ENCODE measurements at regions not wholly inside any gene's neighbourhood (a gene's known extent, or its start where the extent isn't known, plus 50 kb on each side); places are given as distances from the start of the nearest gene placed in this dataset.

DNA sequence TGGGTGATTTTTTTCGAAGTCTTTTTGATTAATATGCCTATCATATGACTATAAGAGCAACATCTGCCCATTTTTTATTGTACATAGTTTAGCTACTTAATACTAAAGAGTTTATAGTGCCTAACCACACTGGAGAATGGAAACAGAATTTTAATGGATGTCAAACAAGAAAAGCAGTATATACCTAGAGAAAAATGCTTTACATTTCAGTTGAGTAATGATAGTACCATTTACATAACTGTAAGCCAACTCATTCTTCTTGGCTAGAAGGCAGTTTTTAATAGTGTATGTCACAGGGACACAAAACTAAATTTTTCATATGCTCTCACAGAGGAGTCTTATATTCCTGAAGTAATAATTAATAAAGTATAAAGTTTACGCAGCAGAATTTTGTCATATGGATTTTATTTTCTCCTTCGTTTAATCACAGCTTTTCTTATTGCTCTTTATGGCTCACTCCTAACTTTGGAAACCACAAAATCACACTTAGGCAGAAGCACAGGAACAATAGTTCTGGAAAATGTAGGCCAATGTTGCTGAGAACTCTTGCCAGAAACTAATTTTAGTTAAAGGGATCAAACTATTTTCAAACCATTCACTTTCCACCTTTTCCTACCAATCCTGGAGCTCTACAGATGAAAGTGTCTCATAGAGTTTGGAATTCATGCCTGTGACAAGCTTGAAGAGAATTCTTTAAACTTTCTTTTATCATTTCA, 243.6 kb downstream of the ZIC1 start:
- H3K27me3 ChIP-seq (ENCODE audit: insufficient read depth, low read length): no peaks in the 10 kb centered on the region
- ChIA-PET POLR2A (ENCODE audit: partially characterized antibody) (interaction anchor here (0.6 kb wide), 1 partner anchor 15 kb away, joined by 3 read pairs; no protein-coding TSS in a partner anchor), CTCF (ENCODE audit: partially characterized antibody) (no interaction called here)
- Mint-ChIP-seq H3K4me1 (no peaks in the 10 kb centered on the region), H3K27ac (no peak overlapping the region), H3K9me3 (peaks cover 0 to 4% (median 0%) of the 10 kb centered on the region in 8 donors), H3K36me3 (no peaks in the 10 kb centered on the region), H3K4me3 (no peak overlapping the region), H3K27me3 (no peaks in the 10 kb centered on the region)
- H3K27ac ChIP-seq (ENCODE audit: low read depth, low read length): no peak overlapping the region
- DNase-seq: no peak
- intact Hi-C loops (cut with micrococcal nuclease): no loop called here
- no peaks in the 10 kb centered on the region for H3K36me3 ChIP-seq (ENCODE audit: insufficient read depth, low read length)
- no peaks in the 10 kb centered on the region for H3K9me3 ChIP-seq (ENCODE audit: control insufficient read depth in 1 of 2, low read length in 2 of 2)
- H3K4me3 ChIP-seq (ENCODE audit: low read length in 2 of 2): no peak overlapping the region
- H3K4me1 ChIP-seq (ENCODE audit: insufficient read depth, low read length): no peaks in the 10 kb centered on the region

DNA sequence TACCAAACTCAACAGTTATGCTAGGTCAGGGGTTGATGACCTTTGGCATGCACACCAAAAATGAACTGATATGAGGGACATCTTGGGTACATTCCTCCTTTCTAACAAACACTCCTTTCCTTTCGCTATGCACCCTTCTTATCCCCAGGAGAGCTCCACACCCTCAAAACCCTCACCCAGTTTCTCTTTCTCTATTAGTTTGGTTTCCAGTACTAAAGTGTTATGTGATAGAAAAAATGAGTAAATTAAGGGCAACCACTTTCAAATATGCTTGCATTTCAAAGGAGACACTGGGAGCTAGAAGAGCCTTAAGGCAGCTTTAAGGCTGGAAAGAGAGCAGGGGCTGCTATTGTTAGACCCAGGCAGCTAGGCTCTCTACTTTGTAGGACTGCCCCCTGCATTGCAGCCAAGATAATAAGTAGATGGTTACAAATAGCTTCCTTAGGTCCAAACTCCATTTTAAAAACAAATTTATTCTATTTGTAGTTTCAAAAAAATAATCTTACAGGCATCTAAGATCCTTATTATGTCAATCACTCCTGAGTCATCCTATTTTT, 244.3 kb downstream of the ZIC1 start:
- POLR2A ChIA-PET (ENCODE audit: partially characterized antibody): interaction anchor here (0.6 kb wide), 1 partner anchor 14 kb away, joined by 3 read pairs; no protein-coding TSS in a partner anchor
- H3K27me3 Mint-ChIP-seq: no peaks in the 10 kb centered on the region
- CTCF ChIA-PET (ENCODE audit: partially characterized antibody): no interaction called here
- H3K36me3 Mint-ChIP-seq: no peaks in the 10 kb centered on the region
- DNase-seq: no peak
- no peak overlapping the region for H3K4me3 ChIP-seq (ENCODE audit: low read length in 2 of 2)
- no peaks in the 10 kb centered on the region for H3K4me1 Mint-ChIP-seq
- intact Hi-C loops (cut with micrococcal nuclease): no loop called here
- no peaks in the 10 kb centered on the region for H3K27me3 ChIP-seq (ENCODE audit: insufficient read depth, low read length)
- no peak overlapping the region for H3K27ac ChIP-seq (ENCODE audit: low read depth, low read length)
- no peak overlapping the region for H3K27ac Mint-ChIP-seq
- H3K36me3 ChIP-seq (ENCODE audit: insufficient read depth, low read length): no peaks in the 10 kb centered on the region
- no peak overlapping the region for H3K4me3 Mint-ChIP-seq
- peaks cover 0 to 4% (median 0%) of the 10 kb centered on the region in 8 donors for H3K9me3 Mint-ChIP-seq
- no peaks in the 10 kb centered on the region for H3K9me3 ChIP-seq (ENCODE audit: control insufficient read depth in 1 of 2, low read length in 2 of 2)
- no peaks in the 10 kb centered on the region for H3K4me1 ChIP-seq (ENCODE audit: insufficient read depth, low read length)

DNA sequence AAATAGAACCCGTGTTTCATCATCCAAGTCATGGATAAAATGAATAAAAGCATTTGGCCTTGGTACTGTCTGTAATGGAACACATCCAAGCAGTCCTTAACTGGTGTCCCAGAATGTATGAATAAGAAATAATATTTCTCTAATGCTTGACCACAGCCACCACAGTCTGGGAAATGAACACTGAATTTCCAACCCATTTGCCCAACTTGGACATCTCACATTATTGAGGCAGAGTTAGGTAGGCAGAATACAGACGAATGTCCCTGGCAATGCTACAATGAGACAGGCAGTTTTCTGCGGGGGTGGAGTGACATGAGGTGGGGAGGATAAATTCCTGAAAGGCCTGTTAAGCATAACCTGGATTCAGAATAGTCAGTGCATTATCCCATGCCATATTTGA, 245.7 kb downstream of the ZIC1 start:
- intact Hi-C loops (cut with micrococcal nuclease): no loop called here
- Histone ChIP-seq H3K9me3 (ENCODE audit: control insufficient read depth in 1 of 2, low read length in 2 of 2) (no peaks in the 10 kb centered on the region), H3K27me3 (ENCODE audit: insufficient read depth, low read length) (no peaks in the 10 kb centered on the region), H3K36me3 (ENCODE audit: insufficient read depth, low read length) (no peaks in the 10 kb centered on the region), H3K27ac (ENCODE audit: low read depth, low read length) (no peak overlapping the region), H3K4me1 (ENCODE audit: insufficient read depth, low read length) (no peaks in the 10 kb centered on the region), H3K4me3 (ENCODE audit: low read length in 2 of 2) (no peak overlapping the region)
- DNase-seq: no peak
- H3K27ac Mint-ChIP-seq: no peak overlapping the region
- no peaks in the 10 kb centered on the region for H3K4me1 Mint-ChIP-seq
- no peak overlapping the region for H3K4me3 Mint-ChIP-seq
- POLR2A ChIA-PET (ENCODE audit: partially characterized antibody): no interaction called here
- CTCF ChIA-PET (ENCODE audit: partially characterized antibody): no interaction called here
- no peaks in the 10 kb centered on the region for H3K36me3 Mint-ChIP-seq
- peaks cover 0 to 4% (median 2%) of the 10 kb centered on the region in 8 donors for H3K9me3 Mint-ChIP-seq
- H3K27me3 Mint-ChIP-seq: no peaks in the 10 kb centered on the region

DNA sequence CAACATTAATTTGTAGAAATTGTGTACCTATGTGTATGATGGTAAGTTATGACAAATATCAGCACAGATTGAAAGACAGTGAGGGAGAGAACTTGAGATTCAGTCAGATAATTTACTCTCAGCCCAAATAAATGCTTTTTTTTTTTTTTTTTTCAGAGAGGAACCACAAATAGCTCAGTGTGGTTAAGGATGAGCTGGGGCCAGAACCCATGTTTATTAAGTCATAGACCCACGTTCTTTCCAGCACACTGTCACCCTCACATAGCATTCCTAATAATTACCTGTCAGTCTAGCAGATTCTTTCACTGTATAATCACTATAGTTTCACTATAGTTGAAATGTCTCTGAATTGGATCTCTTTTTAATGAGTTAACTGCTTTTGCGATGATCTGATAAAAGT, 246.1 kb downstream of the ZIC1 start:
- Histone ChIP-seq H3K4me1 (ENCODE audit: insufficient read depth, low read length) (no peaks in the 10 kb centered on the region), H3K27ac (ENCODE audit: low read depth, low read length) (no peak overlapping the region), H3K36me3 (ENCODE audit: insufficient read depth, low read length) (no peaks in the 10 kb centered on the region), H3K9me3 (ENCODE audit: control insufficient read depth in 1 of 2, low read length in 2 of 2) (no peaks in the 10 kb centered on the region), H3K27me3 (ENCODE audit: insufficient read depth, low read length) (no peaks in the 10 kb centered on the region), H3K4me3 (ENCODE audit: low read length in 2 of 2) (no peak overlapping the region)
- H3K4me1 Mint-ChIP-seq: no peaks in the 10 kb centered on the region
- intact Hi-C loops (cut with micrococcal nuclease): no loop called here
- no peaks in the 10 kb centered on the region for H3K27me3 Mint-ChIP-seq
- POLR2A ChIA-PET (ENCODE audit: partially characterized antibody): no interaction called here
- peaks cover 0 to 4% (median 2%) of the 10 kb centered on the region in 8 donors for H3K9me3 Mint-ChIP-seq
- CTCF ChIA-PET (ENCODE audit: partially characterized antibody): no interaction called here
- DNase-seq: no peak
- H3K4me3 Mint-ChIP-seq: no peak overlapping the region
- no peaks in the 10 kb centered on the region for H3K36me3 Mint-ChIP-seq
- no peak overlapping the region for H3K27ac Mint-ChIP-seq

DNA sequence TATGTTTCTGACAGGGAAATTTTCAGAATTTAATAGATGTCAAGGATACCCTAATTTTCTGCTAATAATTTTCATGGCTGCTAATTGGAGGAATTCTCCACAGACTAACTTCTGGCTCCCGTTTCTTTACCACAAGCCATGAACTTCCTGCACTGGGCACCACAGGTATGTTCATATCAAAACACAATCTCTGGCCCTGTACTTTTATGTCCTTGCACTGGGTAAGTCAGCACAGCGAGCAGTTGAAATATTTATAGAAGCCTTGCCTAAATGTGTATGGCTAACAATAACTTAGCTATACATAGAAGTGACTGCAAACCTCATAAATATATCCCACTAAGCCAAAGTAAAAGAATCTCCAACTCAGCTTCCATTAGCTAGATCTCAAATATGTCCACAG, 246.9 kb downstream of the ZIC1 start:
- no peak overlapping the region for H3K4me3 Mint-ChIP-seq
- H3K4me1 ChIP-seq (ENCODE audit: insufficient read depth, low read length): no peaks in the 10 kb centered on the region
- no peaks in the 10 kb centered on the region for H3K27me3 Mint-ChIP-seq
- ChIA-PET CTCF (ENCODE audit: partially characterized antibody) (no interaction called here), POLR2A (ENCODE audit: partially characterized antibody) (no interaction called here)
- no peak overlapping the region for H3K4me3 ChIP-seq (ENCODE audit: low read length in 2 of 2)
- no peaks in the 10 kb centered on the region for H3K27me3 ChIP-seq (ENCODE audit: insufficient read depth, low read length)
- no peaks in the 10 kb centered on the region for H3K9me3 ChIP-seq (ENCODE audit: control insufficient read depth in 1 of 2, low read length in 2 of 2)
- H3K27ac ChIP-seq (ENCODE audit: low read depth, low read length): no peak overlapping the region
- H3K9me3 Mint-ChIP-seq: peaks cover 0 to 4% (median 2%) of the 10 kb centered on the region in 8 donors
- no peak overlapping the region for H3K27ac Mint-ChIP-seq
- DNase-seq: no peak
- no peaks in the 10 kb centered on the region for H3K36me3 ChIP-seq (ENCODE audit: insufficient read depth, low read length)
- intact Hi-C loops (cut with micrococcal nuclease): no loop called here
- H3K36me3 Mint-ChIP-seq: no peaks in the 10 kb centered on the region
- H3K4me1 Mint-ChIP-seq: no peaks in the 10 kb centered on the region

DNA sequence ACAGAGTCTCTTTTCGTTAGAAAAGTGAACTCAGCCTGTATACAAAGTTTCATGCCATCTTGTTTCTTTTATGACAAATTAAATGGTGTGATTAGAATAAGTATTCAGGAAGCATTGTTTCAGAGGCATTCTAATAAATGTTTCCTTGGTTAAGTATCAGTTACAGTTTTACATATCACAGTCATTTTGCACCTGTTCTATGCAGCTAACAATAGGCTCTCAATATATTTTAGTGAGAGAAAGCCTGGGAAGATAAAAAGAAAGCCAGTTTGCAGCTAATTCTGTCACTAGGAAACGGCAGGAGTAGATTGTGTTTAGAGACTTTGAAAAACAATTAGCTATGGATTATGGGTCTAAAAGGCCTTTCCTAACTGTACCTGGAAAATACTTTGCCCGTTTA, 252.8 kb downstream of the ZIC1 start:
- intact Hi-C loops (cut with micrococcal nuclease): no loop called here
- H3K9me3 Mint-ChIP-seq: peaks cover 0 to 6% (median 2%) of the 10 kb centered on the region in 8 donors
- Histone ChIP-seq H3K27me3 (ENCODE audit: insufficient read depth, low read length) (no peaks in the 10 kb centered on the region), H3K9me3 (ENCODE audit: control insufficient read depth in 1 of 2, low read length in 2 of 2) (no peaks in the 10 kb centered on the region), H3K4me3 (ENCODE audit: low read length in 2 of 2) (no peak overlapping the region), H3K27ac (ENCODE audit: low read depth, low read length) (no peak overlapping the region), H3K36me3 (ENCODE audit: insufficient read depth, low read length) (no peaks in the 10 kb centered on the region), H3K4me1 (ENCODE audit: insufficient read depth, low read length) (no peaks in the 10 kb centered on the region)
- no peak overlapping the region for H3K4me3 Mint-ChIP-seq
- no peak overlapping the region for H3K27ac Mint-ChIP-seq
- H3K4me1 Mint-ChIP-seq: no peaks in the 10 kb centered on the region
- no peak for DNase-seq
- H3K27me3 Mint-ChIP-seq: no peaks in the 10 kb centered on the region
- ChIA-PET POLR2A (ENCODE audit: partially characterized antibody) (no interaction called here), CTCF (ENCODE audit: partially characterized antibody) (no interaction called here)
- no peaks in the 10 kb centered on the region for H3K36me3 Mint-ChIP-seq

DNA sequence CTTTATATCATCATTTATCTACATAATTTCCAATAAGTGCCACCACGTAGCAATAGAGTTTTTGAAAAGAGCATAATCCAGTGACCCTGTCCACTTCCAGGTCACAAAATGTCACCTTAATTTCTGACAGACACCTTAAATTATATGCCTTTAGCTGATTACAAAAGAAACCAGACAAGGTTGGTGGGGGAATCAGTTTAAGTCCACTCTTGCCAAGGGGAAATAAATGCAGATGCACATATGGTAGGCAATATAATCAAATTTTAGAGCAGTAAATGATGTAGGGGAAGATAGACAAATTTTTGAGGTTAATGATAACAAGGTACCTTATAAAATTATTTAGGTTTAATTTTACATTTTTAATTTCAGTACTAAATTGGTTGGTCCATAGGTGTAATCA, 253.5 kb downstream of the ZIC1 start:
- no peaks in the 10 kb centered on the region for H3K36me3 ChIP-seq (ENCODE audit: insufficient read depth, low read length)
- H3K4me1 ChIP-seq (ENCODE audit: insufficient read depth, low read length): no peaks in the 10 kb centered on the region
- H3K27ac Mint-ChIP-seq: no peak overlapping the region
- H3K27me3 Mint-ChIP-seq: no peaks in the 10 kb centered on the region
- no peak overlapping the region for H3K4me3 Mint-ChIP-seq
- no peak overlapping the region for H3K4me3 ChIP-seq (ENCODE audit: low read length in 2 of 2)
- intact Hi-C loops (cut with micrococcal nuclease): no loop called here
- H3K9me3 Mint-ChIP-seq: peaks cover 0 to 6% (median under 1%) of the 10 kb centered on the region in 8 donors
- H3K27me3 ChIP-seq (ENCODE audit: insufficient read depth, low read length): no peaks in the 10 kb centered on the region
- ChIA-PET CTCF (ENCODE audit: partially characterized antibody) (no interaction called here), POLR2A (ENCODE audit: partially characterized antibody) (no interaction called here)
- no peak for DNase-seq
- no peaks in the 10 kb centered on the region for H3K9me3 ChIP-seq (ENCODE audit: control insufficient read depth in 1 of 2, low read length in 2 of 2)
- no peak overlapping the region for H3K27ac ChIP-seq (ENCODE audit: low read depth, low read length)
- no peaks in the 10 kb centered on the region for H3K36me3 Mint-ChIP-seq
- no peaks in the 10 kb centered on the region for H3K4me1 Mint-ChIP-seq
